WI38 (cell line): ENCODE measurements at regions not wholly inside any gene's neighbourhood (a gene's known extent, or its start where the extent isn't known, plus 50 kb on each side); places are given as distances from the start of the nearest gene placed in this dataset.

ENCODE experiments used
- H3K4me3 ChIP-seq: 2 replicates; pipeline ENCODE4 v1.5.1; 2011; ENCODE audit warnings: low read depth, mild to moderate bottlenecking, control low read depth, low read length
- TF ChIP-seq, protein P1 (sequence below): IDR thresholded peaks from 2 replicates; pipeline ENCODE4 v1.5.1; 2012; ENCODE audit warnings: low read depth, mild to moderate bottlenecking, control low read depth, low read length

DNA sequence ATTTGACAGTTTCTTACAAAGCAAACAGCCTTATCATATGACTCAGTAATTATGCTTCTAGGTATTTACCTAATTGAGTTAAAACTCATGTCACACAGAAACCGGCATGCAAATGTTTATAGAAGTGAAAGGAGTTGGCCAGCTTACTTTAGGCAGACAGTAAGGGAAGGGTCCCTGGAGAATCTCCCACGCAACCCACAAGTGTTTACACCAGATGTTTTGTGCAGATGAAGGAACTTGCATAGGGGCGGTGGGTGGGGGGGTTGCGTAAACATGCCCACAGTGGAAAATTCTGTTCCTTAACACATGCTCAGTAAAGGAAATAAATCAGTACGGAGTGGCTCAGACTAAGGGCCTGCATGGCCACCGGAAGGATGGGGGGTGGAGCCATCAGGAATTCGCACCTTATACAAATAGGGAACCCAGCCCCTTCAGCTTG is 330.5 kb upstream of the AADAT start:
- H3K4me3 ChIP-seq = no peak overlapping the region
- TF ChIP-seq, protein P1, sequence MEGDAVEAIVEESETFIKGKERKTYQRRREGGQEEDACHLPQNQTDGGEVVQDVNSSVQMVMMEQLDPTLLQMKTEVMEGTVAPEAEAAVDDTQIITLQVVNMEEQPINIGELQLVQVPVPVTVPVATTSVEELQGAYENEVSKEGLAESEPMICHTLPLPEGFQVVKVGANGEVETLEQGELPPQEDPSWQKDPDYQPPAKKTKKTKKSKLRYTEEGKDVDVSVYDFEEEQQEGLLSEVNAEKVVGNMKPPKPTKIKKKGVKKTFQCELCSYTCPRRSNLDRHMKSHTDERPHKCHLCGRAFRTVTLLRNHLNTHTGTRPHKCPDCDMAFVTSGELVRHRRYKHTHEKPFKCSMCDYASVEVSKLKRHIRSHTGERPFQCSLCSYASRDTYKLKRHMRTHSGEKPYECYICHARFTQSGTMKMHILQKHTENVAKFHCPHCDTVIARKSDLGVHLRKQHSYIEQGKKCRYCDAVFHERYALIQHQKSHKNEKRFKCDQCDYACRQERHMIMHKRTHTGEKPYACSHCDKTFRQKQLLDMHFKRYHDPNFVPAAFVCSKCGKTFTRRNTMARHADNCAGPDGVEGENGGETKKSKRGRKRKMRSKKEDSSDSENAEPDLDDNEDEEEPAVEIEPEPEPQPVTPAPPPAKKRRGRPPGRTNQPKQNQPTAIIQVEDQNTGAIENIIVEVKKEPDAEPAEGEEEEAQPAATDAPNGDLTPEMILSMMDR = no peak

DNA sequence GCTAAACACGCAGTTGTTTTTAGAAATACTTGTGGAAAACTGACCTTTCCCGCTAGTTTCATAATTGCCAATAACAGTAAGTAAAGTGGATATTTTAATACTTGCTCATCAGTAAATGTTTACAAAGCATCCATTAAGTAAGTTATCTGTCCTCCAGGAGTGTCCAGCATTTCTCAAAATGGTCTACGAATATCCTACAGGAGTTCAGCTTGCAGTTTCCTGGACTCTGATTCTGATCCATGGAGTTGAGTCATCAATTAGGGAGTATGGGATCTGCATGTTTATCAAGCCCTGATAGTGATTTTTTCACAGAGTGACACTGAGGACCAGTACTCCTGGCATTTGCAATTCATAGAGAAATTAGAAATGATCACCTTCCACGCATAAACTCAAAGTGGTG is 325.2 kb upstream of the AADAT start:
- TF ChIP-seq, protein P1 = no peak
- no peak overlapping the region for H3K4me3 ChIP-seq

GRCh38 chr4:170414360-170414759 is 324.6 kb upstream of the AADAT start:
- H3K4me3 ChIP-seq = no peak overlapping the region
- TF ChIP-seq, protein P1 = no peak

DNA sequence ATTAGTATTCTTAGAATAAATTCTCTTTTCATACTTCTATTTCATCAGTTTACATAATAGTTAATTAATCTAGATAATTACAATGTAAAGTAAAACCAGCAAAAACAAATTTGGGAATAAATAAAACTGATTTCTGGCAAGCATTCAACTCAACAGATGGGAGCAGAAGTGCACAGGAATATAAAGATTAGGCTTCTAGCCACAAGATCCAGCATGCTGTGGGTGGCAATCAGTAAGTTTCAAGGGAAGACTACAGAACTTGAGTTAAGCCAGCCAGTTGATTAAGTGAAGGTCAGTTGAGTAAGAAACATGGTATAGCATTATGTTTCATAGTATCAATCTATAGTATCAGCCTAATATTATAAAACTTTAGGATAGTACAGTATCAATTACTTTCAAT is 324.2 kb upstream of the AADAT start:
- TF ChIP-seq, protein P1 = no peak
- no peak overlapping the region for H3K4me3 ChIP-seq

GRCh38 chr4:170400361-170400760 is 310.6 kb upstream of the AADAT start:
- H3K4me3 ChIP-seq = no peak overlapping the region
- TF ChIP-seq, protein P1 = no peak

GRCh38 chr4:170399581-170400293 is 310.0 kb upstream of the AADAT start:
- TF ChIP-seq, protein P1 = no peak
- H3K4me3 ChIP-seq = no peak overlapping the region

GRCh38 chr4:170398218-170398617 is 308.5 kb upstream of the AADAT start:
- TF ChIP-seq, protein P1 = no peak

More at GRCh38 chr4:170398218-170398617, 308.5 kb upstream of the AADAT start:
- H3K4me3 ChIP-seq = no peak overlapping the region
